Sigmoid colon (tissue), 6 donors: ENCODE measurements at regions not wholly inside any gene's neighbourhood (a gene's known extent, or its start where the extent isn't known, plus 50 kb on each side); places are given as distances from the start of the nearest gene placed in this dataset.

Experiments used
- DNase-seq: peaks from one replicate; pipeline ENCODE4 v3.0.0-alpha.2; 2019
- H3K27ac ChIP-seq, 4 donors: fragments of 200-600 bp; sonication (generic); one replicate each; pipeline ENCODE4 v1.5.1; 2016 to 2019; ENCODE audit warnings: mild to moderate bottlenecking in 1 of 4
- H3K27me3 ChIP-seq, 3 donors: fragments of 200-600 bp; sonication (generic); one replicate each; pipeline ENCODE4 v1.5.1; 2019; ENCODE audit warnings: mild to moderate bottlenecking in 1 of 3
- H3K36me3 ChIP-seq, 4 donors: fragments of 200-600 bp; sonication (generic); one replicate each; pipeline ENCODE4 v1.5.1; 2016 to 2019
- H3K4me1 ChIP-seq, 4 donors: fragments of 200-600 bp; sonication (generic); one replicate each; pipeline ENCODE4 v1.5.1; 2017 to 2019
- H3K4me3 ChIP-seq, 4 donors: fragments of 200-600 bp; sonication (generic); one replicate each; pipeline ENCODE4 v1.5.1; 2017 to 2019; ENCODE audit warnings: mild to moderate bottlenecking in 2 of 4, moderate library complexity in 1 of 4
- H3K9me3 ChIP-seq, 4 donors: fragments of 200-600 bp in 3 of 4; sonication (generic) in 3 of 4; one replicate each; pipeline versions ENCODE4 v1.5.1 to v1.6.1; 2013 to 2019
- EP300 ChIP-seq, 4 donors: sonication (generic); formaldehyde crosslinking; IDR thresholded peaks; one replicate each; pipeline ENCODE4 v1.6.1; 2017; ENCODE audit warnings: antibody characterized with exemption in 4 of 4
- POLR2A ChIP-seq, 2 donors: fragments of 450-650 bp; IDR thresholded peaks; one replicate each; pipeline ENCODE4 v1.6.1; 2016; ENCODE audit warnings: antibody characterized with exemption in 2 of 2, mild to moderate bottlenecking in 2 of 2, moderate library complexity in 2 of 2
- POLR2AphosphoS5 ChIP-seq, 4 donors: sonication (generic); formaldehyde crosslinking; IDR thresholded peaks; one replicate each; pipeline ENCODE4 v1.6.1; 2017; ENCODE audit warnings: antibody characterized with exemption in 4 of 4
- WGBS, 2 donors: extraction: QIAGEN DNeasy Blood & Tissue Kit; methylation state at CpG; one replicate each; pipeline ENCODE4 v1.1.7; 2013; 5-methylcytosine and 5-hydroxymethylcytosine counted together
- intact Hi-C: fragments of 100-400 bp; cut with DNase I; formaldehyde crosslinking; loops from one replicate; pipeline ENCODE4 v1.15.1; 2023
- TF ChIP-seq, protein P1 (sequence below), 4 experiments: fragments of 450-650 bp in 3 of 4; fragments of 200-600 bp in 1 of 4; IDR thresholded peaks; one replicate each; pipeline ENCODE4 v1.5.1; 2016 to 2019; ENCODE audit warnings: antibody characterized with exemption in 4 of 4, mild to moderate bottlenecking in 3 of 4, moderate library complexity in 2 of 4
- donor health status: healthy with polysubstance abuse.
- donor health status: healthy.

- Histone ChIP-seq H3K27me3 (peaks cover 20 to 99% (median 68%) of the 10 kb centered on the region in 3 donors), H3K4me1 (peaks cover 0 to 8% (median 6%) of the 10 kb centered on the region in 4 donors), H3K36me3 (no peaks in the 10 kb centered on the region), H3K27ac (no peak overlapping the region), H3K4me3 (no peak overlapping the region), H3K9me3 (peaks cover 0 to 16% (median 7%) of the 10 kb centered on the region in 4 donors)
- TF ChIP-seq EP300 (IDR thresholded peaks at IDR 0.05) (no peak), POLR2AphosphoS5 (IDR thresholded peaks at IDR 0.05) (no peak), POLR2A (IDR thresholded peaks at IDR 0.05) (no peak)
- TF ChIP-seq, protein P1, sequence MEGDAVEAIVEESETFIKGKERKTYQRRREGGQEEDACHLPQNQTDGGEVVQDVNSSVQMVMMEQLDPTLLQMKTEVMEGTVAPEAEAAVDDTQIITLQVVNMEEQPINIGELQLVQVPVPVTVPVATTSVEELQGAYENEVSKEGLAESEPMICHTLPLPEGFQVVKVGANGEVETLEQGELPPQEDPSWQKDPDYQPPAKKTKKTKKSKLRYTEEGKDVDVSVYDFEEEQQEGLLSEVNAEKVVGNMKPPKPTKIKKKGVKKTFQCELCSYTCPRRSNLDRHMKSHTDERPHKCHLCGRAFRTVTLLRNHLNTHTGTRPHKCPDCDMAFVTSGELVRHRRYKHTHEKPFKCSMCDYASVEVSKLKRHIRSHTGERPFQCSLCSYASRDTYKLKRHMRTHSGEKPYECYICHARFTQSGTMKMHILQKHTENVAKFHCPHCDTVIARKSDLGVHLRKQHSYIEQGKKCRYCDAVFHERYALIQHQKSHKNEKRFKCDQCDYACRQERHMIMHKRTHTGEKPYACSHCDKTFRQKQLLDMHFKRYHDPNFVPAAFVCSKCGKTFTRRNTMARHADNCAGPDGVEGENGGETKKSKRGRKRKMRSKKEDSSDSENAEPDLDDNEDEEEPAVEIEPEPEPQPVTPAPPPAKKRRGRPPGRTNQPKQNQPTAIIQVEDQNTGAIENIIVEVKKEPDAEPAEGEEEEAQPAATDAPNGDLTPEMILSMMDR (IDR thresholded peaks at IDR 0.05) = no peak
- intact Hi-C loops = no loop called here
- WGBS, 2 donors = 74 to 79% methylated on average over 4 of the region's 4 CpGs
- DNase-seq = no peak
Observed at GRCh38 chr16:86923656-86924055, 345.3 kb downstream of the FOXL1 start.

DNA sequence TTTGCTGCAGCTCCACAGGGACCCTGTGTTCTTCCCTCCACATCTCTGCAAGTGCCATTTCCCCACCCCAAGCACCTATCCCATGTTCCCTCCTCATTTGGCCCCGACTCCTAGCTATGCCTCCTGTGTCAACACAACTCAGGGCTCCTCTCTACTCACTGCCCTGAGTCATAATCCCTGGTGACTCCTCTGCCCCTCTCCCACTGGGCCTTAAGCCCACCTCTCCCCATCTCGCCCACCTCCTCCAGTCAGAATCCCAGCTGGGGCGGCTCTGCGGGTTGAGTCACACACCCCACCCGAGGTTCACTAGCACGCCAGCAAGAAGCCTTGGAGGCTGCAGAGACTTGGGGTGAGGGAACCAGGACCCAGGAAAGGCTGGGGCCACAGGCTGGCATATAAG lies 346.2 kb downstream of the FOXL1 start:
- peaks cover 0 to 14% (median 9%) of the 10 kb centered on the region in 4 donors for H3K4me1 ChIP-seq
- peaks cover 20 to 99% (median 69%) of the 10 kb centered on the region in 3 donors for H3K27me3 ChIP-seq
- TF ChIP-seq EP300 (IDR thresholded peaks at IDR 0.05) (no peak), POLR2AphosphoS5 (IDR thresholded peaks at IDR 0.05) (no peak), POLR2A (IDR thresholded peaks at IDR 0.05) (no peak)
- TF ChIP-seq, protein P1 (IDR thresholded peaks at IDR 0.05) = no peak
- no peaks in the 10 kb centered on the region for H3K36me3 ChIP-seq
- H3K27ac ChIP-seq = no peak overlapping the region
- 31 to 81% methylated on average over 6 of the region's 6 CpGs for WGBS, 2 donors
- no peak for DNase-seq
- intact Hi-C loops = no loop called here
- H3K9me3 ChIP-seq = peaks cover 0 to 16% (median 7%) of the 10 kb centered on the region in 4 donors
- no peak overlapping the region for H3K4me3 ChIP-seq

- peaks cover 0 to 18% (median 10%) of the 10 kb centered on the region in 4 donors for H3K4me1 ChIP-seq
Observed at GRCh38 chr16:86925067-86925791, 346.9 kb downstream of the FOXL1 start.

DNA sequence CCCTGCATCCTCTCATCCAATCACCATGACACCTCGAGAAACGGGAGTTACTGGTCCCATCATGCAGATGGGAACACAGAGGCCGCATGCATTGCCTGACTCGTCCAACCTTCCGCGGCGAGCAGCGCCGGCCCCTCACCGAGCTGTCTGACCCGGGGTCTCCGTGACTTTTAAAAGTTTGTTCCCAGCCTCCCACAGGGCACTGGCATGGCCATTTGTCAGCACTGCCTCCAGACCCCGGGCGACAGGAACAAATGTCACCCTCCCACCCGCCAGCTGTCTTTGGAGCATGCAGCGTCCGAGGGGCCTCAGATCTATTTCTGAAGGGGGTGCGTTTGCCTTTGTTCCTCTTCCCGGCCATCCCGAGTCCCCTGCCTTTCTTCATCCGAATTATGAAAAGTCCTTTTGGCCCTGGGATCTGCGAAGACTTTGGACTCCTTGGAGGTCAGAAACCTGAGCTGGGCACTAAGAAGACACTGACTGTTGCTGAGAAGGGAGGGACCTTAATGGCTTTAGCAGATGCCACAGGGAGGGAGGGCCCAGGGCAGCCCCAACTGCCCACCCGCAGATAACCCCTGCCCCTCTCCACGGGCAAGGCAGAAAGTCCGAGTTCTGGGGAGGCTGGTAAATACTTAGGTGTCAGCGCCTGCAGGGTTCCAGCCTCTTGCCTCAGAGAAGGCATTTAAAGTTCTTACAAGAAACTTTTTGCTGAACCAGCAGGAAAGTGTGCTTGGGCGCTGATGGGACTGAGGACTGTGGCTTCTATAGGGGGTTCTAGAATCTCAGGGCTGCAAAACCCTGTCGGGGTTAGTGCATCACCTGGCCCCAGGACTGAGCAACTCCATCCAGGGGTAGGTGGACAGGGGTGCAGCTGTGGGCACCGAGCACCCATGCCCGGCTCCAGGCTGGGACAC lies 348.1 kb downstream of the FOXL1 start:
- Histone ChIP-seq H3K4me3 (no peak overlapping the region), H3K4me1 (peaks cover 0 to 23% (median 17%) of the 10 kb centered on the region in 4 donors), H3K27ac (no peak overlapping the region), H3K9me3 (peaks cover 0 to 6% (median 3%) of the 10 kb centered on the region in 4 donors), H3K27me3 (peaks cover 20 to 89% (median 60%) of the 10 kb centered on the region in 3 donors), H3K36me3 (no peaks in the 10 kb centered on the region)
- TF ChIP-seq, protein P1 (IDR thresholded peaks at IDR 0.05) = no peak
- TF ChIP-seq EP300 (IDR thresholded peaks at IDR 0.05) (no peak), POLR2AphosphoS5 (IDR thresholded peaks at IDR 0.05) (no peak), POLR2A (IDR thresholded peaks at IDR 0.05) (no peak)
- intact Hi-C loops = no loop called here
- 77 to 87% methylated on average over 30 of the region's 30 CpGs for WGBS, 2 donors
- no peak for DNase-seq

More at GRCh38 chr16:86925067-86925791, 346.9 kb downstream of the FOXL1 start:
- Histone ChIP-seq H3K27me3 (peaks cover 20 to 99% (median 66%) of the 10 kb centered on the region in 3 donors), H3K27ac (no peak overlapping the region), H3K9me3 (peaks cover 0 to 16% (median 7%) of the 10 kb centered on the region in 4 donors), H3K4me3 (no peak overlapping the region), H3K36me3 (no peaks in the 10 kb centered on the region)
- WGBS, 2 donors = 11 to 24% methylated on average over 18 of the region's 18 CpGs
- DNase-seq = no peak
- intact Hi-C loops = no loop called here
- TF ChIP-seq EP300 (IDR thresholded peaks at IDR 0.05) (no peak), POLR2AphosphoS5 (IDR thresholded peaks at IDR 0.05) (no peak)
- TF ChIP-seq, protein P1 (IDR thresholded peaks at IDR 0.05) = no peak
